HEK293 (cell line): ENCODE measurements at regions not wholly inside any gene's neighbourhood (a gene's known extent, or its start where the extent isn't known, plus 50 kb on each side); places are given as distances from the start of the nearest gene placed in this dataset.
A peak's percentile ranks its signal among the peaks of the same experiment; 100 is the strongest.

ENCODE experiments used
- CTCF ChIA-PET: fragments of 350-600 bp; formaldehyde crosslinking; extraction: SDS; loops from one replicate; lab custom pipeline; 2021; ENCODE audit warnings: antibody characterized with exemption; lab: Yijun Ruan, JAX
- POLR2A ChIA-PET: fragments of 300-600 bp; formaldehyde crosslinking; extraction: SDS; loops from one replicate; lab custom pipeline; 2020; ENCODE audit warnings: antibody characterized with exemption, inconsistent platforms; lab: Yijun Ruan, JAX
- H3K27ac ChIP-seq: fragments of 200-500 bp; sonication (Bioruptor generic); 2 replicates; pipeline ENCODE4 v1.5.1; 2014; ENCODE audit warnings: low read depth, low read length, control low read depth, inconsistent platforms; ENCODE audit errors: extremely low read depth
- H3K36me3 ChIP-seq, 2 experiments: fragments of 200-500 bp in 1 of 2; sonication (Bioruptor generic) in 1 of 2; 1 replicate in 1 of 2; 2 replicates in 1 of 2; pipeline ENCODE4 v1.5.1; 2014 to 2017; ENCODE audit warnings: inconsistent platforms in 2 of 2, low read length in 2 of 2; ENCODE audit not compliant: control insufficient read depth in 2 of 2, insufficient read depth in 1 of 2
- H3K4me1 ChIP-seq: fragments of 200-500 bp; sonication (Bioruptor generic); 2 replicates; pipeline ENCODE4 v1.5.1; 2014; ENCODE audit warnings: mild to moderate bottlenecking, low read length, inconsistent platforms; ENCODE audit not compliant: control insufficient read depth, insufficient read depth
- H3K4me3 ChIP-seq: 2 replicates; pipeline ENCODE4 v1.5.1; 2011; ENCODE audit warnings: low read depth, mild to moderate bottlenecking, control low read depth, low read length, moderate library complexity
- H3K9me3 ChIP-seq: fragments of 200-500 bp; sonication (Bioruptor generic); 2 replicates; pipeline ENCODE4 v1.5.1; 2014; ENCODE audit warnings: low read depth, low read length, inconsistent platforms; ENCODE audit not compliant: control insufficient read depth, insufficient read depth
- BCL11B ChIP-seq: fragments of 450-650 bp; formaldehyde crosslinking; IDR thresholded peaks from 2 replicates; pipeline ENCODE4 v1.5.1; 2016; ENCODE audit warnings: low read depth, missing biosample characterization, missing genetic modification characterization
- GLIS1 ChIP-seq: fragments of 450-650 bp; formaldehyde crosslinking; IDR thresholded peaks from 2 replicates; pipeline ENCODE4 v1.5.1; 2016; ENCODE audit warnings: missing biosample characterization, missing genetic modification characterization
- KLF10 ChIP-seq: fragments of 450-650 bp; IDR thresholded peaks from 2 replicates; pipeline ENCODE4 v1.5.1; 2018; ENCODE audit warnings: missing biosample characterization, mild to moderate bottlenecking, missing genetic modification characterization
- KLF16 ChIP-seq: fragments of 450-650 bp; formaldehyde crosslinking; IDR thresholded peaks from 2 replicates; pipeline ENCODE4 v1.5.1; 2017; ENCODE audit warnings: missing biosample characterization, missing genetic modification characterization
- KLF8 ChIP-seq: fragments of 450-650 bp; formaldehyde crosslinking; IDR thresholded peaks from 2 replicates; pipeline ENCODE4 v1.5.1; 2016; ENCODE audit warnings: missing biosample characterization, missing genetic modification characterization
- SCRT2 ChIP-seq: fragments of 450-650 bp; formaldehyde crosslinking; IDR thresholded peaks from 2 replicates; pipeline ENCODE4 v1.5.1; 2016; ENCODE audit warnings: missing biosample characterization, missing genetic modification characterization
- SETDB1 ChIP-seq: IDR thresholded peaks from one replicate; pipeline ENCODE4 v1.6.1; 2017; ENCODE audit warnings: mild to moderate bottlenecking, low read length, moderate library complexity, mixed read lengths; ENCODE audit not compliant: insufficient read length
- TRIM28 ChIP-seq: IDR thresholded peaks from 2 replicates; pipeline ENCODE4 v1.6.1; 2011; ENCODE audit warnings: low read length, control low read depth, borderline replicate concordance
- ZBTB48 ChIP-seq: fragments of 450-650 bp; formaldehyde crosslinking; IDR thresholded peaks from 2 replicates; pipeline ENCODE4 v1.5.1; 2016; ENCODE audit warnings: missing biosample characterization, missing genetic modification characterization
- ZFHX2 ChIP-seq: fragments of 450-650 bp; formaldehyde crosslinking; conservative IDR thresholded peaks from 2 replicates; pipeline ENCODE4 v1.5.1; 2016; ENCODE audit warnings: missing biosample characterization, missing genetic modification characterization
- ZFP41 ChIP-seq: fragments of 450-650 bp; formaldehyde crosslinking; IDR thresholded peaks from 2 replicates; pipeline ENCODE4 v1.5.1; 2016; ENCODE audit warnings: missing biosample characterization, missing genetic modification characterization, borderline replicate concordance
- ZFP69B ChIP-seq: fragments of 450-650 bp; formaldehyde crosslinking; IDR thresholded peaks from 2 replicates; pipeline ENCODE4 v1.5.1; 2016; ENCODE audit warnings: missing biosample characterization, missing genetic modification characterization
- ZIC2 ChIP-seq: fragments of 450-650 bp; formaldehyde crosslinking; IDR thresholded peaks from 2 replicates; pipeline ENCODE4 v1.5.1; 2016; ENCODE audit warnings: missing biosample characterization, missing genetic modification characterization
- ZNF132 ChIP-seq: fragments of 450-650 bp; formaldehyde crosslinking; IDR thresholded peaks from 2 replicates; pipeline ENCODE4 v1.5.1; 2017; ENCODE audit warnings: missing biosample characterization, missing genetic modification characterization, borderline replicate concordance
- ZNF140 ChIP-seq: fragments of 450-650 bp; formaldehyde crosslinking; IDR thresholded peaks from 2 replicates; pipeline ENCODE4 v1.5.1; 2016; ENCODE audit warnings: missing biosample characterization, missing genetic modification characterization
- ZNF311 ChIP-seq: fragments of 450-650 bp; formaldehyde crosslinking; IDR thresholded peaks from 2 replicates; pipeline ENCODE4 v1.5.1; 2017; ENCODE audit warnings: missing biosample characterization, missing genetic modification characterization, borderline replicate concordance
- ZNF37A ChIP-seq: fragments of 450-650 bp; IDR thresholded peaks from 2 replicates; pipeline ENCODE4 v1.5.1; 2018; ENCODE audit warnings: missing biosample characterization, missing genetic modification characterization
- ZNF48 ChIP-seq: fragments of 450-650 bp; formaldehyde crosslinking; IDR thresholded peaks from 2 replicates; pipeline ENCODE4 v1.5.1; 2016; ENCODE audit warnings: missing biosample characterization, missing genetic modification characterization
- ZNF521 ChIP-seq: fragments of 450-650 bp; formaldehyde crosslinking; IDR thresholded peaks from 2 replicates; pipeline ENCODE4 v1.5.1; 2017; ENCODE audit warnings: missing biosample characterization, mild to moderate bottlenecking, missing genetic modification characterization
- ZNF596 ChIP-seq: fragments of 450-650 bp; IDR thresholded peaks from 2 replicates; pipeline ENCODE4 v1.5.0; 2018; ENCODE audit warnings: missing biosample characterization, mild to moderate bottlenecking, missing genetic modification characterization, moderate library complexity
- ZNF830 ChIP-seq: fragments of 450-650 bp; IDR thresholded peaks from 2 replicates; pipeline ENCODE4 v1.5.0; 2018; ENCODE audit warnings: missing biosample characterization, missing genetic modification characterization, low read depth, mild to moderate bottlenecking, moderate library complexity
- ZNF837 ChIP-seq: fragments of 450-650 bp; formaldehyde crosslinking; IDR thresholded peaks from 2 replicates; pipeline ENCODE4 v1.5.1; 2016; ENCODE audit warnings: missing biosample characterization, missing genetic modification characterization
- ZNF843 ChIP-seq: fragments of 450-650 bp; formaldehyde crosslinking; IDR thresholded peaks from 2 replicates; pipeline ENCODE4 v1.5.1; 2016; ENCODE audit warnings: missing biosample characterization, missing genetic modification characterization
- TF ChIP-seq, protein P1 (sequence below): fragments of 450-650 bp; formaldehyde crosslinking; IDR thresholded peaks from 2 replicates; pipeline ENCODE4 v1.5.1; 2016; ENCODE audit warnings: missing biosample characterization, missing genetic modification characterization
- TF ChIP-seq, protein P2 (sequence below): fragments of 450-650 bp; formaldehyde crosslinking; optimal IDR thresholded peaks from 2 replicates; pipeline ENCODE3; 2016; ENCODE audit warnings: missing biosample characterization, mild to moderate bottlenecking, missing genetic modification characterization
- TF ChIP-seq, protein P3 (sequence below): fragments of 450-650 bp; IDR thresholded peaks from 2 replicates; pipeline ENCODE4 v1.5.1; 2018; ENCODE audit warnings: missing biosample characterization, mild to moderate bottlenecking, missing genetic modification characterization

DNA sequence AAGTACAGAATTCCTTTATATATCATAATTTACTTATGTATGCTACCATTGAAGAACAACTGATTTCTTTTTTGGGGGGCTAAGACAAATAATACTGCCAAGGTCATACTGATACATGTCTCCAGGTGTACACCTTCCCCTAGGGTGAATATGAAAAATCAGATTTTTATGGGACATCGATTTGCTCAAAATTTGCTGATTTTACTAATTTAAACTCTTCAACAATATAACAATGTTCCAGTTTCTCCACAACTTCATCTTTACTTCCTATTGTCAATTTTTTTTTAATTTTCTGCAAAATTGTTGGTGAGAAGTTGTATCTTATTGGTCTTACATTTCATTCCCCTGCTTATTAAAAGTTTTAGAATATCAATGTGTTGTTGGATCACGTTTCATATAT lies 495.4 kb upstream of the MANEA start:
- Histone ChIP-seq H3K36me3 (no peaks in the 10 kb centered on the region), H3K9me3 (no peaks in the 10 kb centered on the region), H3K27ac (no peak overlapping the region), H3K4me3 (no peak overlapping the region), H3K4me1 (no peaks in the 10 kb centered on the region)
- ChIA-PET POLR2A (no interaction called here), CTCF (no interaction called here)
- TF ChIP-seq ZFP69B = no peak

DNA sequence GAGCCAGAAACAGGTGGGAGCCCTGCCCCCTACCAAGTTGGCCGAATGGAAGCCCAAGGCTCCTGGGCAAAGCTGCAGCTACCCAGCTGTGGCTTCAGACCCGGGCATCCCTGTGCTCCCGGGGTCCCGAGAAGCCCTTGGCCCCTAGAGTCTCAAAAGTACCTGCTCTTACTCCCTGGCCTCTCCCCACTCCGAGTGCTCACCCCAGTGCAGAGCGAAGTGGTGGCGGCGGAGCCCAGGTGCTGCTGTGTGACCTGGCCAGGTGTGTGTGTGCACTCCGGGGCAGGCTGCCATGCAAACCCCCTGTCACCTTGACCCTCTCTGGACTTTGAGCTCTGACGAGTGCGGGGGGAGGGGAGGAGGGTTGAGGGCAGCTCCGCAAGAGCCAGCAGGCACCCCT lies 493.8 kb upstream of the MANEA start:
- POLR2A ChIA-PET = no interaction called here
- Histone ChIP-seq H3K9me3 (no peaks in the 10 kb centered on the region), H3K4me1 (no peaks in the 10 kb centered on the region), H3K27ac (no peak overlapping the region), H3K4me3 (no peak overlapping the region), H3K36me3 (no peaks in the 10 kb centered on the region)
- TF ChIP-seq ZNF140 (tag by site-specific recombination) (no peak), BCL11B (tag by site-specific recombination) (no peak)
- CTCF ChIA-PET = no interaction called here

DNA sequence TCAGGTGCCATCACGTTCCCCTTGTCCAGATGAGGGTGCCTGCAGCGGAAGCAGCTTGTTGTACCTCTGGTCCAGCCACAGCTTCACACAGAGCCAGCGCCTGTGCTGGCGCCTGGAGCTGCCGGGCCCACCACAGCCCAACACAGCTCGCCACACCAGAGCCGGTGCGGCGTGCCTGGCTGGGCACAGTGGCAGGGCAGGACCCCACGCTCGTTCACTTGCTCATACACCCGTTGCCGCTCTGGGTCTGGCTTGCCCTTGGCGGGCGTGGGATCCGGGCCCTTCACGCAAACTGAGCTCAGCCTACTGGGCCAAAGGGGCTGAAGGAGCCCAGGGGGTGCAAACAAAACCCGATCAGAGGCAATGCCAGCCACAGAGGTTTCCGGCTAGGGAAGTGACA lies 492.5 kb upstream of the MANEA start:
- CTCF ChIA-PET = no interaction called here
- Histone ChIP-seq H3K4me1 (no peaks in the 10 kb centered on the region), H3K27ac (no peak overlapping the region), H3K4me3 (no peak overlapping the region), H3K9me3 (no peaks in the 10 kb centered on the region), H3K36me3 (no peaks in the 10 kb centered on the region)
- POLR2A ChIA-PET = interaction anchor here (0.6 kb wide), 1 partner anchor 1675 kb away, joined by 4 read pairs; no protein-coding TSS in a partner anchor
- TF ChIP-seq KLF8 (tag by site-specific recombination) = no peak

DNA sequence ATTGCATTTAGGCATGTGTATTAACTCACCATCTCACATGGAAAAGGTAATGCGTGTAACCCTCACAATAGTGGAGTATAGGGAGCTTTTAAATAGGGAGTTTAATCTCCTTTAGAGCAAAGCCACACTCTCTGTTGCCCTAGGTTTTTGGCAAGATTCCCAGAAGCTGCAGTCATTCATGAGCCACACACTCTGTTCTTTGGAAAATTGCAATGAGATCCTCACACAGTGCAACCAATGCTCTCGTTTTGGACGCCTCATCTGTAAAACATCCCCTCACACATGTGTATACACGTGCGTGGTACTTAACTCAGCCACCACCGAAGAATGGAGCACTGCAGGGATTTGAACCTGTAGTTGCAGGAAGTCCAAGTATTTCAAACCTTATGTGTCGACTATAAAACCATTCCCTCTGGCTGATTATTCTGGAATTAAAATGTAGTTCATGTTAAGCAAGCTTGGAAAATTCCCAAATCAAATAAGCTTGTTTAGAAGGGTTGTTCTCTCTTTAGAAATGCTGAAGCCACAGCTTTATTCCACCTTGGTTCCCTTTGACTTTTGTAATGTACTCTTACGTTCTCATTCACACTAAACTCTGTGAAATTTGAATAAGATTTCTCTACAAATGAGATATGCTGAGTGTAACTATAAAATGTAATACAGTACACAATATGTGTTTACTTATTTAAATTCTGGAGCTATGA lies 489.8 kb upstream of the MANEA start:
- H3K4me3 ChIP-seq = no peak overlapping the region
- POLR2A ChIA-PET = no interaction called here
- H3K27ac ChIP-seq = no peak overlapping the region
- no peaks in the 10 kb centered on the region for H3K36me3 ChIP-seq
- no peaks in the 10 kb centered on the region for H3K9me3 ChIP-seq
- H3K4me1 ChIP-seq = no peaks in the 10 kb centered on the region
- CTCF ChIA-PET = interaction anchor here (0.5 to 2.1 kb wide), 3 partner anchors 393 to 872 kb away, joined by 3 to 4 read pairs (median 3); no protein-coding TSS in a partner anchor
- TF ChIP-seq ZIC2 (tag by site-specific recombination) (no peak), ZNF48 (tag by site-specific recombination) (no peak), ZBTB48 (peak; percentile 68; the same call in 1 of the 2 replicates), SETDB1 (peak; percentile 66), ZNF37A (tag by site-specific recombination) (no peak), KLF16 (tag by site-specific recombination) (no peak), BCL11B (tag by site-specific recombination) (no peak), GLIS1 (tag by site-specific recombination) (no peak), ZNF837 (tag by site-specific recombination) (no peak), ZFHX2 (tag by site-specific recombination) (no peak), ZNF311 (tag by site-specific recombination) (no peak), ZFP41 (no peak), ZNF830 (tag by site-specific recombination) (no peak), KLF10 (no peak), SCRT2 (tag by site-specific recombination) (no peak), TRIM28 (peak; percentile 94), ZNF132 (tag by site-specific recombination) (no peak), ZNF596 (no peak), ZNF521 (tag by site-specific recombination) (no peak), ZNF843 (tag by site-specific recombination) (no peak)
- TF ChIP-seq, protein P1, sequence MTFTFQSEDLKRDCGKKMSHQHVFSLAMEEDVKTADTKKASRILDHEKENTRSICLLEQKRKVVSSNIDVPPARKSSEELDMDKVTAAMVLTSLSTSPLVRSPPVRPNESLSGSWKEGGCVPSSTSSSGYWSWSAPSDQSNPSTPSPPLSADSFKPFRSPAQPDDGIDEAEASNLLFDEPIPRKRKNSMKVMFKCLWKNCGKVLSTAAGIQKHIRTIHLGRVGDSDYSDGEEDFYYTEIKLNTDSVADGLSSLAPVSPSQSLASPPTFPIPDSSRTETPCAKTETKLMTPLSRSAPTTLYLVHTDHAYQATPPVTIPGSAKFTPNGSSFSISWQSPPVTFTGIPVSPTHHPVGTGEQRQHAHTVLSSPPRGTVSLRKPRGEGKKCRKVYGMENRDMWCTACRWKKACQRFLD (tag by site-specific recombination) = no peak
- TF ChIP-seq, protein P2, sequence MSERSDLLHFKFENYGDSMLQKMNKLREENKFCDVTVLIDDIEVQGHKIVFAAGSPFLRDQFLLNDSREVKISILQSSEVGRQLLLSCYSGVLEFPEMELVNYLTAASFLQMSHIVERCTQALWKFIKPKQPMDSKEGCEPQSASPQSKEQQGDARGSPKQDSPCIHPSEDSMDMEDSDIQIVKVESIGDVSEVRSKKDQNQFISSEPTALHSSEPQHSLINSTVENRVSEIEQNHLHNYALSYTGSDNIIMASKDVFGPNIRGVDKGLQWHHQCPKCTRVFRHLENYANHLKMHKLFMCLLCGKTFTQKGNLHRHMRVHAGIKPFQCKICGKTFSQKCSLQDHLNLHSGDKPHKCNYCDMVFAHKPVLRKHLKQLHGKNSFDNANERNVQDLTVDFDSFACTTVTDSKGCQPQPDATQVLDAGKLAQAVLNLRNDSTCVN = no peak
- TF ChIP-seq, protein P3, sequence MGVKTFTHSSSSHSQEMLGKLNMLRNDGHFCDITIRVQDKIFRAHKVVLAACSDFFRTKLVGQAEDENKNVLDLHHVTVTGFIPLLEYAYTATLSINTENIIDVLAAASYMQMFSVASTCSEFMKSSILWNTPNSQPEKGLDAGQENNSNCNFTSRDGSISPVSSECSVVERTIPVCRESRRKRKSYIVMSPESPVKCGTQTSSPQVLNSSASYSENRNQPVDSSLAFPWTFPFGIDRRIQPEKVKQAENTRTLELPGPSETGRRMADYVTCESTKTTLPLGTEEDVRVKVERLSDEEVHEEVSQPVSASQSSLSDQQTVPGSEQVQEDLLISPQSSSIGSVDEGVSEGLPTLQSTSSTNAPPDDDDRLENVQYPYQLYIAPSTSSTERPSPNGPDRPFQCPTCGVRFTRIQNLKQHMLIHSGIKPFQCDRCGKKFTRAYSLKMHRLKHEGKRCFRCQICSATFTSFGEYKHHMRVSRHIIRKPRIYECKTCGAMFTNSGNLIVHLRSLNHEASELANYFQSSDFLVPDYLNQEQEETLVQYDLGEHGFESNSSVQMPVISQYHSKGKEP (tag by site-specific recombination) = peak; percentile 97
